Osteoblast (primary cell): ENCODE measurements at regions not wholly inside any gene's neighbourhood (a gene's known extent, or its start where the extent isn't known, plus 50 kb on each side); places are given as distances from the start of the nearest gene placed in this dataset.
A peak's percentile ranks its signal among the peaks of the same experiment; 100 is the strongest.

Source experiments
- DNase-seq: peaks from one replicate; pipeline ENCODE4 v3.0.0; 2011; ENCODE audit warnings: low spot score, mixed read lengths; ENCODE audit not compliant: insufficient read length; ENCODE audit errors: missing footprints
- H2AFZ ChIP-seq: 2 replicates; pipeline ENCODE4 v1.6.0; 2011; ENCODE audit warnings: mild to moderate bottlenecking, low read length
- H3K27ac ChIP-seq: 2 replicates; pipeline ENCODE4 v1.5.1; 2011; ENCODE audit warnings: mild to moderate bottlenecking, low read depth, low read length, moderate library complexity
- H3K27me3 ChIP-seq: 2 replicates; pipeline ENCODE4 v1.6.0; 2012; ENCODE audit warnings: mild to moderate bottlenecking, control low read depth, inconsistent platforms, low read length, moderate library complexity; ENCODE audit not compliant: insufficient read depth
- H3K36me3 ChIP-seq: 2 replicates; pipeline ENCODE4 v1.5.1; 2011; ENCODE audit warnings: mild to moderate bottlenecking, low read length, control low read depth, moderate library complexity; ENCODE audit not compliant: insufficient read depth
- H3K4me1 ChIP-seq: 2 replicates; pipeline ENCODE4 v1.5.1; 2011; ENCODE audit warnings: mild to moderate bottlenecking, low read length, control low read depth, moderate library complexity; ENCODE audit not compliant: insufficient read depth
- H3K4me2 ChIP-seq: 2 replicates; pipeline ENCODE4 v1.6.0; 2011; ENCODE audit warnings: mild to moderate bottlenecking, low read length; ENCODE audit not compliant: insufficient read depth
- H3K4me3 ChIP-seq: fragments of 200-600 bp; sonication (generic); 3 replicates; pipeline ENCODE4 v1.5.1; 2012; ENCODE audit warnings: mild to moderate bottlenecking, low read length, inconsistent platforms; ENCODE audit not compliant: insufficient read depth
- H3K79me2 ChIP-seq: 2 replicates; pipeline ENCODE4 v1.6.0; 2012; ENCODE audit warnings: mild to moderate bottlenecking, low read length, control low read depth, inconsistent platforms; ENCODE audit not compliant: insufficient read depth
- H3K9me3 ChIP-seq: 2 replicates; pipeline ENCODE4 v1.5.1; 2011; ENCODE audit warnings: low read depth, low read length, control low read depth
- H4K20me1 ChIP-seq: 2 replicates; pipeline ENCODE4 v1.6.0; 2012; ENCODE audit warnings: mild to moderate bottlenecking, low read length, control low read depth; ENCODE audit not compliant: insufficient read depth
- CTCF ChIP-seq: IDR thresholded peaks from 2 replicates; pipeline ENCODE4 v1.5.1; 2011; ENCODE audit warnings: mild to moderate bottlenecking, low read depth, low read length, moderate library complexity; ENCODE audit errors: extremely low read depth

GRCh38 chr20:22248051-22248667 lies 336.2 kb downstream of the FOXA2 start:
- DNase-seq = no peak
- no peaks in the 10 kb centered on the region for H3K9me3 ChIP-seq
- H3K27me3 ChIP-seq = no peaks in the 10 kb centered on the region
- H4K20me1 ChIP-seq = no peaks in the 10 kb centered on the region
- TF ChIP-seq CTCF = peak; percentile 40
- no peaks in the 10 kb centered on the region for H3K79me2 ChIP-seq
- H3K4me2 ChIP-seq = no peak overlapping the region
- H3K36me3 ChIP-seq = no peaks in the 10 kb centered on the region
- no peak overlapping the region for H3K27ac ChIP-seq
- no peaks in the 10 kb centered on the region for H3K4me1 ChIP-seq
- no peak overlapping the region for H3K4me3 ChIP-seq
- no peak overlapping the region for H2AFZ ChIP-seq

DNA sequence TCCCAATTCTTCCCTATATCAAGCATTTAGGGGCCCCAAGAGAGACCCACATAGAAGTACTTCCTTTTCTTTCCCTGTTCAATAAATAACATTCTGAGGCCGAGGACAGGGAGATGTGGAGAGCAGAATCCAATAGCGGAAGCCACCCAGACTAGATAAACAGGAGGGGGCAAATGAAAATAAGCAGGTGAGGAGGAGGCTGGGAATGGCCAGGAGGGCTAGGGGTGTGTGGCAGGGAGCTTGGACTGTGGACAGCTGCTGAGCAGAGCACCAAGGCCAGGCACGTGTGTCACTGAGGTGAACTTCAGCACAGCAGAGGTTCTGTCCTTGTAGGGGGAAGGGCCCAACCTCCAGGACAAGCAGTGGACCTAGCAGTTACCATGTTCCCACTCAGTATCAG lies 339.2 kb downstream of the FOXA2 start:
- Histone ChIP-seq H4K20me1 (no peaks in the 10 kb centered on the region), H2AFZ (no peak overlapping the region), H3K4me1 (no peaks in the 10 kb centered on the region), H3K9me3 (no peaks in the 10 kb centered on the region), H3K79me2 (no peaks in the 10 kb centered on the region), H3K27ac (no peak overlapping the region), H3K4me3 (no peak overlapping the region), H3K4me2 (no peak overlapping the region), H3K27me3 (no peaks in the 10 kb centered on the region), H3K36me3 (no peaks in the 10 kb centered on the region)
- no peak for TF ChIP-seq CTCF
- no peak for DNase-seq

GRCh38 chr20:22243067-22243466 lies 341.3 kb downstream of the FOXA2 start:
- no peak for TF ChIP-seq CTCF
- H3K9me3 ChIP-seq = no peaks in the 10 kb centered on the region
- DNase-seq = no peak

DNA sequence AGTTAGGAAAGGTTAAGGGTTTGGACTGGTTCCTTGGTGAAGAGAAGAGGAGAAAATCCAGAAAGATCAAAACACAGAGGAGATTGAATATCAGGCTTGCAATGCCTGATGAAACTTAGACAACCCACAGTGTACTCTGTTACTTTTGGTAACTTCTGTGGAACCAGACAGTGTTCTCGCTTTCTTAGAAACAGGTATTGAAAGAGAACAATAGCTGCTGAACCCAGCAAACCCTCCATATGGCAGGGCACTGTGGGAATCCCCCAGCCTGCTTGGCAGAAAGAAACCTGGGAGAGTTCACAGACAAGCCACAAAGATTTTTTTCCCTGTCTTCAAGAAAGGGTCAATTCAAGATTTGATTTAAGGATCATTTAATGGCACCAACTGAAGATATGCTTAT lies 342.8 kb downstream of the FOXA2 start:
- Histone ChIP-seq H4K20me1 (no peaks in the 10 kb centered on the region), H3K36me3 (no peaks in the 10 kb centered on the region), H3K27me3 (no peaks in the 10 kb centered on the region), H3K4me2 (no peak overlapping the region), H2AFZ (no peak overlapping the region), H3K4me3 (no peak overlapping the region), H3K79me2 (no peaks in the 10 kb centered on the region), H3K27ac (no peak overlapping the region), H3K9me3 (no peaks in the 10 kb centered on the region), H3K4me1 (no peaks in the 10 kb centered on the region)
- DNase-seq = no peak
- no peak for TF ChIP-seq CTCF

More at GRCh38 chr20:22243067-22243466, 341.3 kb downstream of the FOXA2 start:
- no peaks in the 10 kb centered on the region for H3K27me3 ChIP-seq
- no peaks in the 10 kb centered on the region for H3K79me2 ChIP-seq
- H4K20me1 ChIP-seq = no peaks in the 10 kb centered on the region
- no peak overlapping the region for H3K4me2 ChIP-seq
- H2AFZ ChIP-seq = no peak overlapping the region
- no peak overlapping the region for H3K27ac ChIP-seq
- H3K4me3 ChIP-seq = no peak overlapping the region
- no peaks in the 10 kb centered on the region for H3K4me1 ChIP-seq
- H3K36me3 ChIP-seq = no peaks in the 10 kb centered on the region
